ENCODE measurements at regions not wholly inside any gene's neighbourhood (a gene's known extent, or its start where the extent isn't known, plus 50 kb on each side); places are given as distances from the start of the nearest gene placed in this dataset.

GRCh38 chr5:130954336-130954735 is 210.7 kb downstream of the HINT1 start:
- no peaks in the 10 kb centered on the region for H3K9me3 ChIP-seq
- TF ChIP-seq POLR2A (IDR thresholded peaks at IDR 0.05): no peak
- TF ChIP-seq CTCF (IDR thresholded peaks at IDR 0.05): no peak
- WGBS (ENCODE audit: insufficient coverage, low coverage, low lambda C conversion rate, missing lambda C conversion rate): 45% methylated on average over 1 of the region's 1 CpG
- intact Hi-C loops (cut with DNase I): no loop called here
- no peak overlapping the region for H3K27ac ChIP-seq
- no peaks in the 10 kb centered on the region for H3K27me3 ChIP-seq
- no peak overlapping the region for H3K4me3 ChIP-seq
- no peaks in the 10 kb centered on the region for H3K4me1 ChIP-seq
- DNase-seq (no peak), ATAC-seq (no peak)
- H3K36me3 ChIP-seq: no peaks in the 10 kb centered on the region

GRCh38 chr5:130939059-130939458 is 226.0 kb downstream of the HINT1 start:
- intact Hi-C loops (cut with DNase I): no loop called here
- no peak for TF ChIP-seq CTCF (IDR thresholded peaks at IDR 0.05)
- TF ChIP-seq POLR2A (IDR thresholded peaks at IDR 0.05): no peak
- Histone ChIP-seq H3K27ac (no peak overlapping the region), H3K27me3 (no peaks in the 10 kb centered on the region), H3K4me3 (no peak overlapping the region), H3K9me3 (no peaks in the 10 kb centered on the region), H3K4me1 (no peaks in the 10 kb centered on the region), H3K36me3 (no peaks in the 10 kb centered on the region)
- DNase-seq: no peak
- 78% methylated on average over 3 of the region's 3 CpGs for WGBS (ENCODE audit: insufficient coverage, low coverage, low lambda C conversion rate, missing lambda C conversion rate)
- no peak for ATAC-seq

GRCh38 chr5:130937046-130937445 is 228.0 kb downstream of the HINT1 start:
- no peak overlapping the region for H3K27ac ChIP-seq
- H3K9me3 ChIP-seq: no peaks in the 10 kb centered on the region
- intact Hi-C loops (cut with DNase I): no loop called here
- no peak for ATAC-seq
- 65% methylated on average over 2 of the region's 2 CpGs for WGBS (ENCODE audit: insufficient coverage, low coverage, low lambda C conversion rate, missing lambda C conversion rate)
- TF ChIP-seq POLR2A (IDR thresholded peaks at IDR 0.05) (no peak), CTCF (IDR thresholded peaks at IDR 0.05) (no peak)
- H3K4me3 ChIP-seq: no peak overlapping the region
- H3K27me3 ChIP-seq: no peaks in the 10 kb centered on the region
- H3K4me1 ChIP-seq: no peaks in the 10 kb centered on the region
- DNase-seq: no peak
- no peaks in the 10 kb centered on the region for H3K36me3 ChIP-seq

GRCh38 chr5:130923543-130924124 is 241.4 kb downstream of the HINT1 start:
- DNase-seq (no peak), ATAC-seq (no peak)
- 86% methylated on average over 1 of the region's 3 CpGs for whole genome bisulfite sequencing (ENCODE audit: insufficient coverage, low coverage, low lambda C conversion rate, missing lambda C conversion rate)
- Histone ChIP-seq H3K9me3 (no peaks in the 10 kb centered on the region), H3K27me3 (no peaks in the 10 kb centered on the region), H3K4me3 (no peak overlapping the region), H3K27ac (no peak overlapping the region), H3K36me3 (no peaks in the 10 kb centered on the region), H3K4me1 (no peaks in the 10 kb centered on the region)
- intact Hi-C loops (cut with DNase I): no loop called here
- TF ChIP-seq CTCF (IDR thresholded peaks at IDR 0.05) (no peak), POLR2A (IDR thresholded peaks at IDR 0.05) (no peak)

GRCh38 chr5:130912088-130912487 is 253.0 kb downstream of the HINT1 start:
- Histone ChIP-seq H3K9me3 (no peaks in the 10 kb centered on the region), H3K36me3 (no peaks in the 10 kb centered on the region), H3K27me3 (no peaks in the 10 kb centered on the region), H3K4me3 (no peak overlapping the region), H3K27ac (no peak overlapping the region), H3K4me1 (no peaks in the 10 kb centered on the region)
- peak in 2 of 4 donors; percentile 8 to 21 for TF ChIP-seq CTCF (IDR thresholded peaks at IDR 0.05)
- TF ChIP-seq POLR2A (IDR thresholded peaks at IDR 0.05): no peak
- ATAC-seq: no peak
- DNase-seq: no peak
- intact Hi-C loops (cut with DNase I): no loop called here

Measured in right lobe of liver (tissue), 6 donors.